ENCODE measurements at regions not wholly inside any gene's neighbourhood (a gene's known extent, or its start where the extent isn't known, plus 50 kb on each side); places are given as distances from the start of the nearest gene placed in this dataset.

- no peak for TF ChIP-seq CTCF (IDR thresholded peaks at IDR 0.05)
- no peak for TF ChIP-seq POLR2A (IDR thresholded peaks at IDR 0.05)
Measured at GRCh38 chr3:30964612-30965011, 70.2 kb upstream of the GADL1 start.
